ENCODE measurements at regions not wholly inside any gene's neighbourhood (a gene's known extent, or its start where the extent isn't known, plus 50 kb on each side); places are given as distances from the start of the nearest gene placed in this dataset.

DNA sequence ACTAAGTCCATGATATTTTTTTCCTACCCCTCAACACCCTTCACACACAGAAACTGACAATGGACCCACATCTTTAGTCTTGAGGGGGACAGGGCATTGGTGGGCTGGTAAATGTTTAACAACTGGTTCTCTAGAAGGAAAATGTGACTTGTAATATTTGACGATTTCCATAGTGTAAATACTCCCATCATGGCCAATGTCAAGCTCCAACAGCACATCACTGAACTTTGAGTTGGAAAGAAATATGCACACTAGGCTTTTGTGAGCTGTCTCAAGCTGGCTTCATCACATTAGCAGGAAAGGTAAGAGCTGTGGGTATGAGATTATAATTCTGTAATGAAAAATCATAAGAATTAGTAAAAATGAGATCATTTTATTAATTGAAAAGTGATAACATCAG, 189.9 kb upstream of the PRLR start:
- BruUV-seq (replicated peaks), result no TSS peak
- CTCF ChIA-PET, result interaction anchor here (0.7 kb wide), 1 partner anchor 8 kb away, joined by 3 read pairs; no protein-coding TSS in a partner anchor
- TF ChIP-seq, protein P1, sequence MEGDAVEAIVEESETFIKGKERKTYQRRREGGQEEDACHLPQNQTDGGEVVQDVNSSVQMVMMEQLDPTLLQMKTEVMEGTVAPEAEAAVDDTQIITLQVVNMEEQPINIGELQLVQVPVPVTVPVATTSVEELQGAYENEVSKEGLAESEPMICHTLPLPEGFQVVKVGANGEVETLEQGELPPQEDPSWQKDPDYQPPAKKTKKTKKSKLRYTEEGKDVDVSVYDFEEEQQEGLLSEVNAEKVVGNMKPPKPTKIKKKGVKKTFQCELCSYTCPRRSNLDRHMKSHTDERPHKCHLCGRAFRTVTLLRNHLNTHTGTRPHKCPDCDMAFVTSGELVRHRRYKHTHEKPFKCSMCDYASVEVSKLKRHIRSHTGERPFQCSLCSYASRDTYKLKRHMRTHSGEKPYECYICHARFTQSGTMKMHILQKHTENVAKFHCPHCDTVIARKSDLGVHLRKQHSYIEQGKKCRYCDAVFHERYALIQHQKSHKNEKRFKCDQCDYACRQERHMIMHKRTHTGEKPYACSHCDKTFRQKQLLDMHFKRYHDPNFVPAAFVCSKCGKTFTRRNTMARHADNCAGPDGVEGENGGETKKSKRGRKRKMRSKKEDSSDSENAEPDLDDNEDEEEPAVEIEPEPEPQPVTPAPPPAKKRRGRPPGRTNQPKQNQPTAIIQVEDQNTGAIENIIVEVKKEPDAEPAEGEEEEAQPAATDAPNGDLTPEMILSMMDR (IDR thresholded peaks at IDR 0.05; ENCODE audit: unreplicated experiment), result no peak
- no peak overlapping the region for H3K27ac Mint-ChIP-seq (ENCODE audit: unreplicated experiment)
- H3K4me3 Mint-ChIP-seq (ENCODE audit: low read depth, unreplicated experiment), result no peak overlapping the region
- DNase-seq, result no peak
- intact Hi-C loops (cut with micrococcal nuclease; ENCODE audit: unreplicated experiment), result no loop called here
- no peaks in the 10 kb centered on the region for H3K36me3 Mint-ChIP-seq (ENCODE audit: insufficient read depth, unreplicated experiment)
- H3K27me3 Mint-ChIP-seq (ENCODE audit: unreplicated experiment), result no peaks in the 10 kb centered on the region
- no peaks in the 10 kb centered on the region for H3K9me3 Mint-ChIP-seq (ENCODE audit: low read depth, unreplicated experiment)
- no peaks in the 10 kb centered on the region for H3K4me1 Mint-ChIP-seq (ENCODE audit: low read depth, unreplicated experiment)

DNA sequence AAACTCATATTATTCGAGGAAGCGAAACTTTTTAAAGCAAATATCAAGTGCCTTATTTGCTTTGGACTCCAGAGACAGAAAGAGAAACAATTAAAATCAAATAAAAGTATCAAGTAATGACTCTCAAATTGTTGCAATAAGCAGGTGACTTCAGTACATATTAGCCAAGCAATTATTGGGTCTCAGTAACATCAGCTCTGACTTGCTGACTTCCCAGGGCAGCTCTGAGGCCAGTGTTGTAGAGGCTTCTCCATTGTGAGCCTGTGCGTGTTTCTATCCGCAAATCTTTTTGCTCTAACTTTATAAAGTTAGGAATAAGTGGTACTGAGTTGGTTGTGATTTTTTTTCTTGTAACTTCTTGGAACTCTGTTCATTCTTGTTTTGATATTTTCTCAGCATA, 186.8 kb upstream of the PRLR start:
- Mint-ChIP-seq H3K9me3 (ENCODE audit: low read depth, unreplicated experiment) (no peaks in the 10 kb centered on the region), H3K36me3 (ENCODE audit: insufficient read depth, unreplicated experiment) (no peaks in the 10 kb centered on the region), H3K4me1 (ENCODE audit: low read depth, unreplicated experiment) (no peaks in the 10 kb centered on the region), H3K27ac (ENCODE audit: unreplicated experiment) (no peak overlapping the region), H3K4me3 (ENCODE audit: low read depth, unreplicated experiment) (no peak overlapping the region), H3K27me3 (ENCODE audit: unreplicated experiment) (no peaks in the 10 kb centered on the region)
- no peak for DNase-seq
- TF ChIP-seq, protein P1 (IDR thresholded peaks at IDR 0.05; ENCODE audit: unreplicated experiment), result no peak
- intact Hi-C loops (cut with micrococcal nuclease; ENCODE audit: unreplicated experiment), result no loop called here
- CTCF ChIA-PET, result no interaction called here
- BruUV-seq (replicated peaks), result no TSS peak

DNA sequence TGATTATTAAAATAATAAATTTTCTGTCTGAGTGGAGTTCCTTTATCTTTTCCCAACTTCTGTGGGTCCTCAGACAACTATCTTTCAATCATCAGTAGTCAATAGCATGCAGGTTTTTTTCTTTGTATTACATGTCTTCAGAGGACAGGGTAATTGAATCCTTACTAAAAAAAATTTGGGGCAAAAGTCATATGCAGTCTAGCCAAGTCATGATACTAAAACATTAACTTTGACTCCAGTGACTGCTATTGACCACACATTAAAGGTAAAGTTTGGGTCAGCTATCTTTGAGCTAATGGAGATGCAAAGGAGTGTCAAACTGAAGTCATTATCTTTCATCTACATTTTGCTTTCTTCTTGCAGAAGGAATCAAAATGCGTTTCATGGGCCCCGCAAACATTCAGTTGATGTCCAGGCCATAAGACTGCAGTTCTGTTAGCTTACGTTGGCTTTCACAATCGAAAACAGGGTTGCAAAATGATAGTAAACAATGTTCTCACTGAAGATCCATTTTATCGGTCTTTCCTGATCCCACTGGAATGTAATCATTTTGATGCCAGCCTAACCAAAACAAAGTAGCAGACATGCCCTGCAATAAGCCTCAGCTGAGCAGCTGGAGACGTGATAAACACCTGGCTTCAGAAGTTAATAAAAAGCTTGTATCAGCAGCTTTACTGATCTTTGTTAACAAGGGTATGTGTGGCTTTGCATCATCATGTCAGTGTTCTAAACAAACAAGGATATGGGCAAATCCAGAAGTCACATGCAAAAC, 186.1 kb upstream of the PRLR start:
- Mint-ChIP-seq H3K9me3 (ENCODE audit: low read depth, unreplicated experiment) (no peaks in the 10 kb centered on the region), H3K36me3 (ENCODE audit: insufficient read depth, unreplicated experiment) (no peaks in the 10 kb centered on the region), H3K4me3 (ENCODE audit: low read depth, unreplicated experiment) (no peak overlapping the region), H3K27me3 (ENCODE audit: unreplicated experiment) (no peaks in the 10 kb centered on the region), H3K4me1 (ENCODE audit: low read depth, unreplicated experiment) (no peaks in the 10 kb centered on the region), H3K27ac (ENCODE audit: unreplicated experiment) (no peak overlapping the region)
- no peak for DNase-seq
- CTCF ChIA-PET, result no interaction called here
- no TSS peak for BruUV-seq (replicated peaks)
- intact Hi-C loops (cut with micrococcal nuclease; ENCODE audit: unreplicated experiment), result no loop called here
- TF ChIP-seq, protein P1 (IDR thresholded peaks at IDR 0.05; ENCODE audit: unreplicated experiment), result no peak

DNA sequence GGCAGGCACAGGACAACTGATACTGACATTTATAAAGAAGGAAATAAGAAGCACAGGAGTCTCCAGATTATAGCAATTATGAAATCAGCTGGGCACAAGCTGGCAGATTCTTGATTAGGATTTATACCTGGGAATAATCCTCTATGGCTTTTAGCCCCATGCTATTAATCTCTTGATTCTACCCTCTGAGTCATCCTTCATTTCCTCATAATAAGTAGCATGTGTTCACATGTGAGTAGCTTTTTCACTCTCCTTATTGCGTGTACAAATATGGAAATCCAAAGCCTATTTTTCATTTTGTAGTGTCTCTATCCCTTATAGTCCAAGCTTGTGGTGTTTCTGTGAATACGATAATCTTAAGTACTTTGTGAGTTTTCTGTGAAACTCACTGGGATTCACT, 185.0 kb upstream of the PRLR start:
- no TSS peak for BruUV-seq (replicated peaks)
- no peak overlapping the region for H3K4me3 Mint-ChIP-seq (ENCODE audit: low read depth, unreplicated experiment)
- CTCF ChIA-PET, result no interaction called here
- intact Hi-C loops (cut with micrococcal nuclease; ENCODE audit: unreplicated experiment), result no loop called here
- H3K36me3 Mint-ChIP-seq (ENCODE audit: insufficient read depth, unreplicated experiment), result no peaks in the 10 kb centered on the region
- H3K27me3 Mint-ChIP-seq (ENCODE audit: unreplicated experiment), result no peaks in the 10 kb centered on the region
- no peak for DNase-seq
- H3K9me3 Mint-ChIP-seq (ENCODE audit: low read depth, unreplicated experiment), result peaks cover 3% of the 10 kb centered on the region
- no peak overlapping the region for H3K27ac Mint-ChIP-seq (ENCODE audit: unreplicated experiment)
- TF ChIP-seq, protein P1 (IDR thresholded peaks at IDR 0.05; ENCODE audit: unreplicated experiment), result no peak
- no peaks in the 10 kb centered on the region for H3K4me1 Mint-ChIP-seq (ENCODE audit: low read depth, unreplicated experiment)
